NCI-H460 (cell line): ENCODE measurements at regions not wholly inside any gene's neighbourhood (a gene's known extent, or its start where the extent isn't known, plus 50 kb on each side); places are given as distances from the start of the nearest gene placed in this dataset.
A peak's percentile ranks its signal among the peaks of the same experiment; 100 is the strongest.
"Not testable (repeated sequence)": the region's sequence is repeated elsewhere in the genome, so short reads cannot be mapped to it uniquely, and the experiment has no call there.

Source experiments
- DNase-seq: peaks from one replicate; pipeline ENCODE4 v3.0.0-alpha.2; 2016; ENCODE audit warnings: low read depth; ENCODE audit errors: extremely low read depth

DNA sequence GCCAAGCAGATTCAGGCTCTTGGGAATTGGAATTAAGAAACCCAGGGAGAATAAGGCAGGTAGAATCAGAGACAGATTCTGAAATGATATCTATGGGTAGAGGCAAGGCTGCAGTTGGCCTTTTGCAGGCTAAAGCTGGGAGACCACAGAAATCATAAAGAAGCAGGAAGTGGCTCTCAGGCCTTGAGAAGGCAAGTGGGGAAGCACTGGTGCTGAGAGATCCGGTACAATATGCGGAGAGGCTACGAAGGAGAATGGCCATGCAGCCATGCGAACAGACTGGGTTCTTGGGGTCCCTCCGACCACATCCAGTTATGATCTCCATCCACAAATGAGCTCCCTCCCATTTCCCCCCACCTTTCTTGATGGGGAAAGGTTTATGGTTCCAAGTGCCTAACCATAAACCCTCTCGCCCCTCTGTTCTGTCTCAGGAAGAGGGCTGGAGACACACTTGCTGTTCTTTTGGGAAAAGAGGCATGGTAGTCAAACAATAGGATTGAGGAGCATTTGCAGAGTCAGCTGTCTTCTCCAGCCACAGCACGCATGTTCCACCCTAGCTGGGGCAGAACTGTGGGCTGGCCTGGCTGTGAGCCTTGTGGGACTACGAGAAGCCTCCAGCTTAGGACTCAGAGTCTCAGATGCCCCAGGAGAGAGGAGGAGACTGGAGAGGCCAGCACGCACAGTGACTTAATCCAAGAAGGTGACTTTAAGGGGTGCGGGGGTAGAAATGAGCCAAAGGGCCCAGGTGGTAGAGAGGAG, 99.6 kb downstream of the RPLP1 start:
- DNase-seq = no peak

DNA sequence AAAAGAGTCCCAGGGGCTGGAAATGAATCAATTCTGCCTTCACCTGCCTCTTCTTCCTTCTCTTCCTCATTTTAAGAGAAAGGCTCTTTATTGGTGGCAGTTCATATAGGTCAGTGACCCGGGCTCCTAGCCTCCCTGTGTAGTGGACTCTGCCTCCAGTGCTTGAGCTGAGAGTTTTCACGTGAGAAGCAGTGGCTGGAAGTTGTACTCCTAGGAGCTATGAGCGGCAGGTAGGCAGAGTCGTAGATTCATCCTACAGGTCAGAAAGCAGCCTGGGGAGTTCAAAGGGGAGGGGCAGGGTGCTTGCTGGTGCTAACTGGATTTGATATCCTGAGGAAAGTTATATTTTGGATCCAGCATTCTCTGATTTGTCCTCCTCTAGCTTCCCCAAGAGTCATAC, 101.1 kb downstream of the RPLP1 start:
- no peak for DNase-seq

DNA sequence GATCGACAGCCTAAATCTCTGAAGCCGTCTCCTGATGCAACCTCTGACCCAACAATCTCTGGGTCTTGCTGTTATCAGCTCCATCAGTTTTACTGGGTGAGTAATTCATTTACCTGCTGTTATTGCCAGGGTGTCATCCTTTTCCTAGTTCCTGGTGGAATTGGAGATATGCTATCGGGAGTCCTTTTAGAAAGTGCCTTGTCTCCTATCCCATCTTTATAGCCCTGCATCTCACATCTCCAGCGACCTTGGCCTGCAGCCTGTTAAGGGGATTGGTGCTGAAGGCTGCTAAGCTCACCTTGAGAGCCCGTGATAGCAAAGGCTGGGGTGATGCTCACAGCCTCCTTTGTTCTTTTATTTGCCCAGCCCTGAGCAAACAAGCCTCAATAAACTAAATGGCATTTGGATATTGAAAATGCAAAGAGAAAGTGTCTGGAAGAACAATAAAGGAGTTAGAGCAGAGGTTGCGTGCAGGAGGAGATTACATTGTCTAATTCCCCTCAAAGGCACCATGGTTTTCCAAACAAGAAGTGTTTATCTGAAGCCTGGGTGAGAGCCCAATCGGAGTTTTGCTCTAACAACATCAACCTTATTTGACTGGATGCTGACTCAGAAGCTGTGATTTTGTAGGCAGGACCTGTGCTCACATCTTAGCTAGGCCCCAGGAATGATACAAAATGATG, 101.8 kb downstream of the RPLP1 start:
- no peak for DNase-seq

DNA sequence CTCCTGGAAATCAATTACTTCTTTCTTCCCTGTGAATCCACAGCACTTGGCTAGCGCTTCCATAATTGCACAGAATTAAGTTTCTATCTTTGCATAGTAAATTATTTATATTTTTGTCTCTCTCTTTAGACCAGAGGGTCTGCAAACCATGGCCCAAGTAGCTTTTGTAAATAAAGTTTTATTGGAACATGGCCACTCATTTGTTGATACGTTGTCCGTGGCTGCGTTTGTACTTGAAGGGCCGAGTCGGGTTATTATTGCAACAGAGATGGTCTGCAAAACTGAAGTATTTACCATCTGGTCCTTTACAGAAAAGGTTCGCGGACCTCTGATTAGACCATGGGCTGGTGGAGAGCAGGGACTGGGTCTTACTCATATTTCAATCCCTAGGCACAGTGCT, 102.5 kb downstream of the RPLP1 start:
- DNase-seq = no peak

DNA sequence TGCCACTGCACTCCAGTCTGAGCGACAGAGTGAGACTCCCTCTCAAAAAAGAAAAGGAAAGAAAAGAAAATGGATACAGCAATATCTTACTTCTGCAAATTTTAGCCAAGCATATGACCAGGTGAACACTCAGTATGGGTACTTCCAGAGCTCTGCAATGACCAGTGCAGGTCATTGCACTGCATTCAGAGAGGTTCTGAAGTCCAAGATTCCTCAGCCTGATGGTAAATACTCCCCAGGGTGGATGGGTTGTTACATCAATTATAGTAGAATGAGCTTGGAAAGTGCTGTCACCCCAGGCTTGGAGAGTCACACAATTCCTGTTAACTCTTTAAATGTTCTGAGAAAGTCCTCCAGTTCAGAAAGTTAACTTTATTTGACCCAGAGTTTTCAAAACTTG, 103.7 kb downstream of the RPLP1 start:
- DNase-seq = peak; percentile 51

DNA sequence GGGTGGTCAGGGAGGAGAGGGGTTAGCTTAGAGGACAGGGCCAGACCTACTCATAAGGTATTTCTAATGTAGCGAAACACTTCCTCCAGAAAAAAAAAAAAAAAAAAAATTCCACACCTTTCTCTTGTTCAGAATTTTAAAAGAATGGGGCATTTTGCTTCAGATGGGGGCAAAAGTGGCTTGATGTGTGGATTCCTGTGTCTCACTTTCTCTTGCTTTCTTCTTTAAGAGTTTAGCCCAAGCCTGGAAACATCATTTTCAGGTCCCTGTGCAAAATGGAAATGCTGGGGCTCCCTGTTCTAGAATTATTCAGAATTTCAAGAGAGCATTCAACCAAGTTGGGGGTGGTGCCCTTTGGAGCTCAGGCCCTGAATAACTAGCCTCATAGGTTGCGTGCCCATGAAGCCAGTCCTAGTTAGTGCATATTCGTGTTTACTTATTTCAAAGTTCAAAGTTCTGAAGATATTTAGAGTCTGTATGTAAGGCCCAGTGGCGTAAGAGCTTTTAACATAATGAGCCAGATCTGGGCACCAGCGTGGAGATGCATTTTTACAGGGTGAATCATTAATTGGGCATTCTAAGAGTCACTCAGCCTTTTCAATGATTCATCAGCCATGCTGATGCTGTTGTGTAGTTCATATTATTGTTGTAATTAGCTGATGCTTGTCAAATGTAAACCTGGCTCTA, 104.5 kb downstream of the RPLP1 start:
- peak; percentile 96 for DNase-seq

DNA sequence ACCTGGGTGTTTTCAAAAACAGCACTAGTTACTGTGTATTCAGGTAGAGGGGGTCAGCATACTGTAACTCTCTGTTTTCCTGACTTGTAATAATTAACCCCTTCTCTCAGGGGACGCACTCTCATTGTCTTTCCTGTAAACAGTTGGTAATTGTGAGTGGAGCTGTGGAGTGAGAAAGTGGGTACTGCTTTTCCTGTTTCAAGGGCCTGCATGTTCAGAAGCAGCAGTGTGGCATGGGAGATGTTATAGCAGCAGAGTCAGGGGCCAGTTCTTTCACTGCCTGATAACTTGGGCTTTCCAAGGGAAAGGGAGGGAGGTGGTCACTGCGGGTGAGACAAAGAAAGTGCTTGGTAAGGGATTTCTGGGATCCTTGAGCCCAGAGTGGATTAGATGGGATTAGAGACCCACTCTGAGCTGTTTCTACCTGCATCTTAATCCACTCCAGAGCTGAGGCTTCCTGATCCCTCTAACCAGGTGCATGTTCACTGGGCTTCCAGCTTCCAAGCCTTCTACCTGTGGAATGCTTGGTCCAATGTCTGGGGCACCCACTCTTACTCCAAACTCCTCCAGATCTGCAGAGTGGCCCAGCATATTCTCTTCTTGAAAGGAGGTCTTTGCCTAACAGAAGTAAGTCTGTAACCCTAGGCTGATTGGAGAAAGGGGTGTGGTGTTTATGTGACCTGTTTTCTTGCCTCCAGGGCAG, 105.2 kb downstream of the RPLP1 start:
- no peak for DNase-seq

DNA sequence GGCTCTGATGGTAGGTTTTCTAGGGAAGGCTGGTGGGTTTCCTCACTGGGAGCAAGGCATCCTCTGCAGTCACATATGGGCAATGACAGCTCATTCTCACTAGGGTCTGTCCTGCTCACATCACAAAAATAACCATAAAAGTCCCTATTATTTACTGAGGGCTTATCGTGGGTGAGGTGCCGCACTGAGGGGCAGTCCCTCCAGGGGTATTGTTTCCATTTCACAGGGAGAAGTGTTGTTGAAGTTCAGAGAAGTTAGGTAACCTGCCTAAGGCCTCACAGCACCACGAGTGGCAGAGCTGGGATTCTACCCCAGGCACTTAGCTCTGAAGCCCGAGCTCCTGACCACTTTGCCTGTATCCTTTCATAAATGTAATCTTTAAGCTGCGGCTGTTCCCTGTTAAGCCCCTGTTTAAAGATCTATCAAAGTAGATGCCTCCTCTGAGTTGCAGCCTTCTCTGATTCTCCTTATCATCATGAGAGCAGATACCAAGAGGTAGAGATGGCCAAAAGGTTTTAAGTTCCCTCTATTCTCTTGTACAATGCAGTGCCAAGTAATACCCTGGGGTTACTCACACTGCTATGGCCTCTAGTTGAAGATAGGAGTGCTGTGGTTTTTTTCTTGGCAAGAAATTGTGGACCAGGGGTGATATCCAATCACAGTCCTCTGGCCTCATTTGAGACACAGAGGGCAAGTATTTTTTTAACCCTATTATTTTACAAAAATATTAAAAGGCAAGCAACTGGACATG, 107.0 kb downstream of the RPLP1 start:
- DNase-seq = no peak

DNA sequence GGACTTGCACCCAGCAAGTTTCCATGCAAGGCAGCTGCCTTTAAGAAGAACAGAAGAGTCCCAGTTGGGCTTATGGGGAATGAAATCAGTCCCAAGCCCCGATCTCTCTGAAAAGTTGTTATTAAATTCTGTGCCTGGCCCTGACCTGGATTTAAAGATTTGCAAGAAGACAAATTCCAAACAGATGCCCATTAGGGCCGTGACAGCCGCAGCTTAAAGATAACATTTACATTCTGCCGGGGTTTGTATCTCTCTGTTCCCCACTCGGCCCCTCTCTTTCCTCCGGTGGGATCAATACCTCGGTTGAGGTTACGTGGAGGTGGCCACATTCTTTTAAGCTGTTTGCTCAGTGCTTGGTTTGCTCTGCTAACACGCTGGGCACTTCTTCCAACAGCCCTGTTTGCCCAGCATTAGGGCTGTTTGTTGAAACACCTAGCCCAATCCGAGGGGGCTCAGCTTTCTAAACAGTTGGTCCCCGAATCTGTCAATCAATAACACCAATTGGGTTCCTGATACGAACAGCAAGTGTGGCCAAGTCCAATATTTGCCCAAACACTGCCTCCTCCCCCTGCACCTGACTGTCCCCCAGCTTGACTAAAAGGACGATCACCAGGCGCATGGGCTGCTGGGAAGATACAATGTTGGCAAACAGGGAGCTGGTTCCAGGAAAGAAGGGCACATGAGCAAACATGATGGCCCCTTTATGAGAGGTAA, 108.6 kb downstream of the RPLP1 start:
- DNase-seq = no peak

DNA sequence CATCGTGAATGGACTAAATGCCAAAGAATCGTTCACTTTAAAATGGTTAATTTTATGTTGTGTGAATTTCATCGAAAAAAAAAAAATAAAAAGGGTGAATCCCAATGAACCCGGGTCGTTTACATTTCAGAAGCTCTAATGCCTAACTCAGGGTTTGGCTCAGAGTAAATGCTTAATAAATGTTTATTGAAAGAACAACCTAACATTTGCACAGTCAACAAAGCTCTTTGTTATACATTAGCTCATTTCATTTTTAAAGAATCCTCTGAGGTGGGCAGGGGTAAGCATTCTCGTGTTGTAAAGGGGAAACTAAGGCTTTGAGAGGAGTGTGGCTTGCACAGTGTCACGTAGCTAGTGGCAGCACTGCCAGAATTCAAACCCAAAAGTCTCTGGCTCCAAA, 109.5 kb downstream of the RPLP1 start:
- no peak for DNase-seq

DNA sequence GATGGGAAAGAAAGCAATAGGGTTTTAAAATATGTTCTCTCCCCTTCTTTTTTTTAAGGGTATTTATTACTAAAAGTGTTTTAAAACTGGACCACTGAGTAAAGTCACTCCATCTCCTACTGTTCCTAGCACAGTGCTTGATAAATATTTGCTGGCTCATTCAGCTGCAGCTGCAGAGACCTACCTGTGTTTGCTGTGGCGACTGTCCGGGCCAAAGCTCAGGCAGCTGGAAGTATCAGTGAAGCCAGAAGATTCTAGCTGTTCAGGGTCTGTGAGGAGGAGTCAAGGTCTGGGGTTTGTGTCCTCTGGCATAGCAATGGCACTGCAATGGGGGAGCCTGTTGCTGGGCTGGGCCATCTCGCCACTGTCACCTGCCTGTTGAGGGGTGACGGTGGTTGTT, 109.9 kb downstream of the RPLP1 start:
- DNase-seq = no peak

DNA sequence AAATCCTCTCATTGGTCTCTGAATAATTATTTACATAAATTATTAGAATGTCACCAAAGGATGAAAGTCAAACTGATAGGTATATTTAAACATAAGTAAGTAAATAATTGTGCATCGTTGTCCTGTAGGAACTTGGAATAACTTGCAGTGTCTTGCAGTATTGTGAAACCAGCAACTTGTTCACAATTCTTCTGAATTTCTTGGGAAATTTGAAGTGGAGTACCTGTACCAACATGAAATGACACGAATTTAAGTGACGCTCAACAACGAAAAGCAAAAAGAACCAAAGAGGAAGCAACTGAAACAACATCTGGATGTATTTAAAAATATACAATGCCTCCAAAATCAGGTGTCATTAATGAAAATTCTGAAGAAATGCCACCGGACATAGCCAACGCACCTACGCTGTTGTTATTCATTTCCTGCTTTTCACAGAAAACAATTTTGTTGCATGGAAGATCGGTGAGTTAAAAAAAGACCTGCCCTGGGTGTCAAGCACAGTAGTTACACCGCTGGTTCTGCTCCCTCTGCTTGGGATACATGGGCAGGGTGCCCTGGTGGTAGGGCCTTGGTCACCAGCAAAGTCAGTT, 112.5 kb downstream of the RPLP1 start:
- DNase-seq = no peak

DNA sequence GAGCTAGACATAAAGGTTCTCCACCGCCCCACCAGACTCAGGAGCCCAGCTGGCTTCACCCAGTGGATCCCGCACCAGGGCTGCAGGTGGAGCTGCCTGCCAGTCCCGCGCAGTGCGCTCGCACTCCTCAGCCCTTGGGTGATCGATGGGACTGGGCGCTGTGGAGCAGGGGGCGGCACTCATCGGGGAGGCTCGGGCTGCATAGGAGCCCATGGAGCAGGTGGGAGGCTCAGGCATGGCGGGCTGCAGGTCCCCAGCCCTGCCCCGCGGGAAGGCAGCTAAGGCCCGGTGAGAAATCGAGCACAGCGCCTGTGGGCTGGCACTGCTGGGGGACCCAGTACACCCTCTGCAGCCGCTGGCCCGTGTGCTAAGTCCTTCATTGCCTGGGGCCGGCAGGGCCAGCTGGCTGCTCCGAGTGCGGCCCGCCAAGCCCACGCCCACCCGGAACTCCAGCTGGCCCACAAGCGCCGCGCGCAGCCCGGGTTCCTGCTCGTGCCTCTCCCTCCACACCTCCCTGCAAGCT, 114.7 kb downstream of the RPLP1 start:
- DNase-seq = not testable (repeated sequence)

DNA sequence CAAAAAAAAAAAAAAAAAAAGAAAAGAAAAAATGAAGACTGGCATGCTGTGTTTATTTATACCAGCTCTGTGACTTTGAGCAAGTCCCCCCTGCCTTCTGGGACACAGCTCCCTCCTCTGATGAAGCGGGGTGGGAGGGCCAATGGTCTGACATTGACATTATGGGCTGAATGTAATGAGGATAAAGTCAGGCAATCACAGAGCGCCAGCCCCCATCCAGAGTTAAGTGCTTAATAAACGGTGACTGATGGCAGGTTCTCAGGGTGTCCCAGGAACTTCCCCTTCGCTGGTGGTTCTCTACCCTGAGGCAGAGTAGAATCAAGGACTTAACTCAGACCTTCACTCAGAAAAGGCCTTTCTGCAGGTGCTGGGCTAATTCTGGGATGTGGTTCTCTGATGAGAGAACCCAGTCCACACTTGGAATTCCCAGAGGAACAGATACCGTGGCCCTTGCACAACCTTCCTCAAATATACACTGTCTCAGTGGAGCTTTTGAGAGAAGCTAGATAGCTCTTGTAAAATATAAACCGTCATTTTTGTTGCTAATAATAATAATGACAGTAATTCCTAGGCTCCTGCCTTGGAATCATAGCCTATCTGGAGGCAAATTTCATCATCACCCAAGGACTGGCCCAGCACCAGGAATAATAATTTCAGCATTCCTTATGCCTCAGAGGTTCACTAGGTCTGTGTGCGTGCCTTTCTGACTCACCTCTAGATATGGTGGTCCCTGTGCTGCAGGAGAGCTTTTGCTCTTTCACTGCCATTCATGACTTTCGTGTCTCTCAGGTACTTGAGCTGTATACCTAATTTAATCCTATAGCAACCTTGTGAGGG, 115.8 kb downstream of the RPLP1 start:
- no peak for DNase-seq

DNA sequence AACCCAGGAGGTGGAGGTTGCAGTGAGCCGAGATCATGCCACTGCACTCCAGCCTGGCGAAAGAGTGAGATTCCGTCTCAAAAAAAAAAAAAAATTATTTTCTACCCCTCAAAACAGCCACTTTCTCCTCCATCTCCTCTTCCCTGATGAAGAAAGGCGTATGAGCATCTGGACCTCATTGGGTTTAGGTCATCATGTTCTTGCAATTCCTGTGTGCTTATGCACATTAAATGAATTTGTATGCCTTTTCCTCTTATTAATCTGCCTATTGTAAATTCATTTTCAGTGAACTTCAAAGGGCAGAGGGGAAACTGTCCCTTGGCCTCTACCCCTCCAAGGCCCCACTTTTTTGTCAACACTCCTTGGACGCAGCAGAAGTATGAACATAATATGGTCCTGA, 117.8 kb downstream of the RPLP1 start:
- no peak for DNase-seq

DNA sequence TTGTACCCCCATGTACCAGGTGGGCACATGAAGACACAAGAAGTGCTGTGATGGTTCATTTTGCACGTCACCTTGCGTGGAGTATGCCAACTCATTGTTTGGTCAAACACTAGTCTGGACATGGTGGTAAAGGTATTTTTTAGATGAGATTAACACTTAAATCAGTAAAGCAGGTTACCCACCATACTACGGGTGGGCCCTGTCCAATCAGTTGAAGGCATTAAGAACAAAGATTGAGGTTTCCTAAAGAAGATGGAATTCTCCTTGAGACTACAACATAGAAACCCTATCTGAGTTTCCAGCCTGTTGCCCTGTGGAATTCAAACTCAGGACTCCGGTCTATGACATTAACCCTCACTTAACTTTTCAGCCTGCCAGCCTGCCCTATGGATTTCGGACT, 118.4 kb downstream of the RPLP1 start:
- DNase-seq = no peak

DNA sequence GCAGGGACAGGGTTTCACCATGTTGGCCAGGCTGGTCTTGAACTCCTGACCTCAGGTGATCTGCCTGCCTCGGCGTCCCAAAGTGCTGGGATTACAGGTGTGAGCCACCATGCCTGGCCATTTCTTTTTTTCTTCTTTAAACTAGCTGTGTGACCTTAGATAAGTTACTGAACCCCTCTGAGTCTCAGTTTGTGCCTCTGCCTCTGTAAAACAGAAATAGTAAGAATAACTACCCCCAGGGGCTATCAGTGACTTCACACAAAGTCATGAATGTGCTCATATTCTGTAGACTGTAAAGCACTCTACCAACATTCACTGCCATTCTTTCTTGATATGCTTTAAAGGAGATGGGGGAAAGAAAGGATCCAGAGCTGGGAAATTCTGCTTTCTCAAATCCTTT, 120.7 kb downstream of the RPLP1 start:
- DNase-seq = not testable (repeated sequence)

DNA sequence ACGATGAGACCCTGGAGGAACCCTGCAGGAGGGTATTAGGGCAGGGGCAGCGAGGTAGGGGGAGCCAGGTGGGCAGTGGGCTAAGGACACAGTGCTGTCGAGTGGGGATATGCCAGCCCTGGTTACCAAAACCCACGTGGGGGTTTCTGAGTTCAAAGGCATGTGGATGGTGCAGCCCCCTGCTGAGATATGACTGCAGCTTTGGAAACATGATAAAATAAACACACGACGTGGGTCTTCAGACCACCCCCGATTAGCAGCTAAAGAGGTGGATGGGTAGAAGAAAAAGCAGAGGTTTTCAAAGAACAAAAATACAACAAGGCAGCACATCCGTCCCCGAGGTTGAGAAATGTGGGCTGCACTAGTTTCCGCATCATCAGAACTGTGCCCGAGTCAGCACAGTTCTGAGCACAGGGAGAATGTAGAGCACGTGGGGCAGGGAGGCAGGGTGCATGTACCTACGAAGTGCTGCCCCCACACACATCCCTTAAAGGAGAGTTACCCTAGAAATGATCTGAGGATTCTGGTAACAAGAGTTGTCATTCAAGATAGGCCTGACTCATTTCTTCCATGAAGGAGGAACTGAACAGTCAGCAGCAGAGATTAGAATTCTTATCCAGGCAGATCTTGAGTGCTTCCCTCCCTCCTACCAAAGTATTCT, 121.3 kb downstream of the RPLP1 start:
- no peak for DNase-seq
